ENCODE measurements at regions not wholly inside any gene's neighbourhood (a gene's known extent, or its start where the extent isn't known, plus 50 kb on each side); places are given as distances from the start of the nearest gene placed in this dataset.

GRCh38 chr11:80673566-80673965, 1232.7 kb upstream of the TENM4 start:
- no peak for DNase-seq (ENCODE audit: low spot score)
- Histone ChIP-seq H3K36me3 (replicated peaks; ENCODE audit: insufficient read depth, low read depth) (no peaks in the 10 kb centered on the region), H3K4me1 (ENCODE audit: insufficient read depth) (no peaks in the 10 kb centered on the region), H3K27me3 (no peaks in the 10 kb centered on the region), H3K9me3 (ENCODE audit: low read depth) (no peaks in the 10 kb centered on the region), H2AFZ (no peak overlapping the region), H3K9me2 (replicated peaks; ENCODE audit: insufficient read depth) (no peaks in the 10 kb centered on the region), H3K79me2 (no peaks in the 10 kb centered on the region), H3K27ac (no peak overlapping the region), H3K4me3 (no peak overlapping the region), H4K20me1 (ENCODE audit: insufficient read depth, poor library complexity, severe bottlenecking) (no peaks in the 10 kb centered on the region), H3K4me2 (no peak overlapping the region)
- TF ChIP-seq CTCF (IDR thresholded peaks at IDR 0.05; ENCODE audit: poor library complexity) (no peak), EZH2 (IDR thresholded peaks at IDR 0.05; ENCODE audit: borderline replicate concordance) (no peak), EZH2phosphoT487 (IDR thresholded peaks at IDR 0.05; ENCODE audit: low read depth, severe bottlenecking, unreplicated experiment) (no peak)

- H3K79me2 ChIP-seq, result no peaks in the 10 kb centered on the region
- no peaks in the 10 kb centered on the region for H3K9me3 ChIP-seq (ENCODE audit: low read depth)
- TF ChIP-seq EZH2 (IDR thresholded peaks at IDR 0.05; ENCODE audit: borderline replicate concordance), result no peak
- TF ChIP-seq CTCF (IDR thresholded peaks at IDR 0.05; ENCODE audit: poor library complexity), result no peak
- TF ChIP-seq EZH2phosphoT487 (IDR thresholded peaks at IDR 0.05; ENCODE audit: low read depth, severe bottlenecking, unreplicated experiment), result no peak
- no peaks in the 10 kb centered on the region for H3K27me3 ChIP-seq
- H3K27ac ChIP-seq, result no peak overlapping the region
- H3K4me2 ChIP-seq, result no peak overlapping the region
- no peaks in the 10 kb centered on the region for H3K36me3 ChIP-seq (replicated peaks; ENCODE audit: insufficient read depth, low read depth)
- H3K9me2 ChIP-seq (replicated peaks; ENCODE audit: insufficient read depth), result no peaks in the 10 kb centered on the region
- no peak for DNase-seq (ENCODE audit: low spot score)
- no peaks in the 10 kb centered on the region for H3K4me1 ChIP-seq (ENCODE audit: insufficient read depth)
- no peak overlapping the region for H2AFZ ChIP-seq
- H3K4me3 ChIP-seq, result no peak overlapping the region
- H4K20me1 ChIP-seq (ENCODE audit: insufficient read depth, poor library complexity, severe bottlenecking), result no peaks in the 10 kb centered on the region
- WGBS (ENCODE audit: low lambda C conversion rate, missing lambda C conversion rate), result 78% methylated on average over 3 of the region's 3 CpGs
Measured at GRCh38 chr11:80669620-80670019, 1228.8 kb upstream of the TENM4 start.

GRCh38 chr11:80668039-80668438, 1227.2 kb upstream of the TENM4 start:
- WGBS (ENCODE audit: low lambda C conversion rate, missing lambda C conversion rate), result 93% methylated on average over 6 of the region's 6 CpGs

More at GRCh38 chr11:80668039-80668438, 1227.2 kb upstream of the TENM4 start:
- no peak for DNase-seq (ENCODE audit: low spot score)
- no peak overlapping the region for H3K4me2 ChIP-seq
- no peak overlapping the region for H3K27ac ChIP-seq
- no peak overlapping the region for H3K4me3 ChIP-seq
- H3K4me1 ChIP-seq (ENCODE audit: insufficient read depth), result no peaks in the 10 kb centered on the region
- H3K9me2 ChIP-seq (replicated peaks; ENCODE audit: insufficient read depth), result no peaks in the 10 kb centered on the region
- TF ChIP-seq CTCF (IDR thresholded peaks at IDR 0.05; ENCODE audit: poor library complexity) (no peak), EZH2phosphoT487 (IDR thresholded peaks at IDR 0.05; ENCODE audit: low read depth, severe bottlenecking, unreplicated experiment) (no peak), EZH2 (IDR thresholded peaks at IDR 0.05; ENCODE audit: borderline replicate concordance) (no peak)
- no peaks in the 10 kb centered on the region for H3K27me3 ChIP-seq
- H4K20me1 ChIP-seq (ENCODE audit: insufficient read depth, poor library complexity, severe bottlenecking), result no peaks in the 10 kb centered on the region
- H2AFZ ChIP-seq, result no peak overlapping the region
- no peaks in the 10 kb centered on the region for H3K79me2 ChIP-seq
- H3K9me3 ChIP-seq (ENCODE audit: low read depth), result no peaks in the 10 kb centered on the region
- no peaks in the 10 kb centered on the region for H3K36me3 ChIP-seq (replicated peaks; ENCODE audit: insufficient read depth, low read depth)
